Glomerular endothelial cell (primary cell): ENCODE measurements at regions not wholly inside any gene's neighbourhood (a gene's known extent, or its start where the extent isn't known, plus 50 kb on each side); places are given as distances from the start of the nearest gene placed in this dataset.

ENCODE experiments used
- DNase-seq: peaks from one replicate; pipeline ENCODE4 v3.0.0-alpha.2; 2011; ENCODE audit warnings: low read depth, low spot score; ENCODE audit errors: extremely low read depth

- DNase-seq = no peak
Observed at GRCh38 chr1:108016451-108016920, 51.5 kb upstream of the VAV3 start.
